ENCODE measurements at regions not wholly inside any gene's neighbourhood (a gene's known extent, or its start where the extent isn't known, plus 50 kb on each side); places are given as distances from the start of the nearest gene placed in this dataset.

- TF ChIP-seq EZH2 (IDR thresholded peaks at IDR 0.05) (no peak), POLR2AphosphoS5 (IDR thresholded peaks at IDR 0.05; ENCODE audit: borderline replicate concordance, low read depth, low read length) (no peak), FOXP2 (optimal IDR thresholded peaks at IDR 0.05; ENCODE audit: control extremely low read depth, extremely low read length, insufficient read depth) (no peak)
Observed at GRCh38 chr11:92447586-92447985, 223.0 kb downstream of the FAT3 start.

All from SK-N-MC (cell line).